SK-N-SH treated with all-trans-retinoic acid at 6 μM for 48 hours (cell line): ENCODE measurements at regions not wholly inside any gene's neighbourhood (a gene's known extent, or its start where the extent isn't known, plus 50 kb on each side); places are given as distances from the start of the nearest gene placed in this dataset.

Source experiments
- ARNTL ChIP-seq: fragments of 450-650 bp; formaldehyde crosslinking; IDR thresholded peaks from 2 replicates; pipeline ENCODE4 v1.5.0; 2020; ENCODE audit warnings: low read depth, mild to moderate bottlenecking, moderate library complexity, borderline replicate concordance
- CSDC2 ChIP-seq: fragments of 250-450 bp; sonication (Bioruptor Pico); IDR thresholded peaks from 2 replicates; pipeline ENCODE4 v1.5.0; 2020; ENCODE audit warnings: mild to moderate bottlenecking, moderate library complexity
- CSRNP3 ChIP-seq: fragments of 250-450 bp; sonication (Bioruptor Pico); IDR thresholded peaks from 2 replicates; pipeline ENCODE4 v1.5.1; 2021; ENCODE audit warnings: mild to moderate bottlenecking, moderate library complexity
- ESRRG ChIP-seq: fragments of 250-450 bp; sonication (Bioruptor Pico); IDR thresholded peaks from 2 replicates; pipeline ENCODE4 v1.6.1; 2021; ENCODE audit warnings: mild to moderate bottlenecking
- ISL1 ChIP-seq: fragments of 250-450 bp; sonication (Bioruptor Pico); IDR thresholded peaks from 2 replicates; pipeline ENCODE4 v2.1.2; 2022; ENCODE audit warnings: mild to moderate bottlenecking, moderate library complexity
- OSR1 ChIP-seq: fragments of 250-450 bp; sonication (Bioruptor Pico); IDR thresholded peaks from 2 replicates; pipeline ENCODE4 v1.8.0; 2022; ENCODE audit warnings: moderate library complexity, mild to moderate bottlenecking, inconsistent platforms
- PATZ1 ChIP-seq: fragments of 250-450 bp; sonication (Bioruptor Pico); IDR thresholded peaks from 2 replicates; pipeline ENCODE4 v1.8.0; 2020; ENCODE audit warnings: mild to moderate bottlenecking, moderate library complexity, borderline replicate concordance
- RARB ChIP-seq: fragments of 250-450 bp; sonication (Bioruptor Pico); IDR thresholded peaks from 2 replicates; pipeline ENCODE4 v1.8.0; 2021; ENCODE audit warnings: mild to moderate bottlenecking, moderate library complexity
- TCF4 ChIP-seq: fragments of 250-450 bp; sonication (Bioruptor Pico); IDR thresholded peaks from 2 replicates; pipeline ENCODE4 v1.8.0; 2021; ENCODE audit warnings: mild to moderate bottlenecking, moderate library complexity, borderline replicate concordance
- ZFP3 ChIP-seq: fragments of 250-450 bp; sonication (Bioruptor Pico); IDR thresholded peaks from 2 replicates; pipeline ENCODE4 v1.5.0; 2020; ENCODE audit warnings: mild to moderate bottlenecking, moderate library complexity
- ZFP30 ChIP-seq: fragments of 450-650 bp; formaldehyde crosslinking; IDR thresholded peaks from 2 replicates; pipeline ENCODE4 v1.5.0; 2022; ENCODE audit warnings: mild to moderate bottlenecking, moderate library complexity

- no peak for TF ChIP-seq ZFP3 (CRISPR knock-in tag)
- no peak for TF ChIP-seq ZFP30 (CRISPR knock-in tag)
- TF ChIP-seq TCF4 (CRISPR knock-in tag) = no peak
- no peak for TF ChIP-seq ARNTL (CRISPR knock-in tag)
- no peak for TF ChIP-seq CSDC2 (CRISPR knock-in tag)
- no peak for TF ChIP-seq OSR1 (CRISPR knock-in tag)
- TF ChIP-seq ESRRG (CRISPR knock-in tag) = no peak
- no peak for TF ChIP-seq ISL1
- no peak for TF ChIP-seq RARB
- no peak for TF ChIP-seq PATZ1 (CRISPR knock-in tag)
- TF ChIP-seq CSRNP3 (CRISPR knock-in tag) = no peak
Observed at GRCh38 chr7:18336626-18337025, 158.9 kb upstream of the HDAC9 start.
